GM12873 (cell line): ENCODE measurements at regions not wholly inside any gene's neighbourhood (a gene's known extent, or its start where the extent isn't known, plus 50 kb on each side); places are given as distances from the start of the nearest gene placed in this dataset.

ENCODE experiments used
- CTCF ChIP-seq: IDR thresholded peaks from 2 replicates; pipeline ENCODE4 v1.5.1; 2012; ENCODE audit warnings: low read depth, mild to moderate bottlenecking, moderate library complexity, low read length, control low read depth; ENCODE audit not compliant: insufficient read depth; ENCODE audit errors: missing control alignments

GRCh38 chr13:65287405-65287804 is 1942.7 kb downstream of the PCDH9 start:
- TF ChIP-seq CTCF: no peak

DNA sequence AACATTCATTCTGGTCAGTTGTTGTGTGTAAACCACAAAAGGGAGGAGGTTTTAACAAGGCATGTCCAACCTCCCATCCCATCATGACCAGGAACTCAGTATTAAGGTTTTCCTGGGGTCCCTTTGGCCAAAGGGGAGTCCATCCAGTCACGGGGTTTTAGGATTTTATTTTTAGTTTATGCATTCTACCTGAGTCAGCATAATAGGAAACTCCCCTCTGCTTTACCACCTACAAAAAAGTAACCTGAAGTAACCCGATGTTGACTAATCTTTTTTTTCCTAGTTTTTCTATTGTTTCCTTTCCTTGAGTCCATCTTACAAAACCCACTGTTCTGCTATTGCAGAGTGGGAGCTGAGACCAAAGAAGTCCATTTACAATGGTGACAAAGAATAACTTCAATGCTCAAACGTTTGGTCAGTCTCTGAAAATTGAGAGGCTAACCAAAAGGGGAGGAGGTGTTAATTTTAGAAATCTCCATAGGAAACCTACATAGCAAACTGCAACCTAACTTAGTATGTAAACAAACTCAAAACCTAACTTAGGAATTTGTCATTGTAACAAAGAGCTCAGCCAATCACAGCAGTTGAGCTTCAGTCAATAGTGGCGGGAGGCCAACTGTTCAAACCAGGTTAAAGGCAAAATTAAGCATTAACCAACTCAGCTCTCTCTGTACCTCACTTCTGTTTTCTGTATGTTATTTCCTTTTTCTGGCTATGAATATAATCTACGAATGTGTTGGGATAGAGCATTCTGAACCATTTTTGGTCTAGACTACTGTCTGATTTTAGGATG is 1954.1 kb downstream of the PCDH9 start:
- TF ChIP-seq CTCF: no peak

- no peak for TF ChIP-seq CTCF
Observed at GRCh38 chr13:65275108-65275507, 1955.0 kb downstream of the PCDH9 start.

- TF ChIP-seq CTCF: no peak
Observed at GRCh38 chr13:65268009-65268408, 1962.1 kb downstream of the PCDH9 start.

GRCh38 chr13:65265988-65266387 is 1964.1 kb downstream of the PCDH9 start:
- no peak for TF ChIP-seq CTCF

- TF ChIP-seq CTCF: no peak
Observed at GRCh38 chr13:65264066-65264465, 1966.1 kb downstream of the PCDH9 start.

- TF ChIP-seq CTCF: no peak
Observed at GRCh38 chr13:65260946-65261891, 1968.9 kb downstream of the PCDH9 start.
